ENCODE measurements at regions not wholly inside any gene's neighbourhood (a gene's known extent, or its start where the extent isn't known, plus 50 kb on each side); places are given as distances from the start of the nearest gene placed in this dataset.

DNA sequence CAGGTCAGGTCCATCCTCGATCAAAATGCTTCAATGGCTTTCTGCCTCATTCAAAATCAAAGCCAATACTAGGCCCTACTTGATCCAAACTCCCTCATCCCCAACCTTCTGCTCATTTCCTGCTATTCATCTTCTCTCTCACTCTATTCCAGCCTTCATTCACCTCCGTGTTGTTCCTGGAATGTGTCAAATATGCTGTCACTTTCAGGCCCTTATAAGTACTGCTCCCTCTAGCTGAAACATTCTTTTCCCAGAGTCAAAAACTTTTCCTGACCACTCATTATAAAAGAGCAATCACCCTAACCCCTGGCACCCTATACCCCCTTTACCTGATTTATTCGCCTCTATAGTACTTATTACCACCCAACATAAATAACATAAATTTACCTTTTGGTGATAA lies 303.7 kb upstream of the PMFBP1 start:
- TF ChIP-seq CTCF (IDR thresholded peaks at IDR 0.05) (no peak), POLR2A (IDR thresholded peaks at IDR 0.05; ENCODE audit: low read depth) (no peak), EP300 (IDR thresholded peaks at IDR 0.05) (no peak)

All from esophagus muscularis mucosa (tissue), 4 donors.